IPS-NIHi7 (cell line): ENCODE measurements at regions not wholly inside any gene's neighbourhood (a gene's known extent, or its start where the extent isn't known, plus 50 kb on each side); places are given as distances from the start of the nearest gene placed in this dataset.
"Not testable (repeated sequence)": the region's sequence is repeated elsewhere in the genome, so short reads cannot be mapped to it uniquely, and the experiment has no call there.

Experiments used
- DNase-seq: peaks from one replicate; pipeline ENCODE4 v3.0.0; 2012; ENCODE audit warnings: mixed read lengths; ENCODE audit errors: extremely low spot score

DNA sequence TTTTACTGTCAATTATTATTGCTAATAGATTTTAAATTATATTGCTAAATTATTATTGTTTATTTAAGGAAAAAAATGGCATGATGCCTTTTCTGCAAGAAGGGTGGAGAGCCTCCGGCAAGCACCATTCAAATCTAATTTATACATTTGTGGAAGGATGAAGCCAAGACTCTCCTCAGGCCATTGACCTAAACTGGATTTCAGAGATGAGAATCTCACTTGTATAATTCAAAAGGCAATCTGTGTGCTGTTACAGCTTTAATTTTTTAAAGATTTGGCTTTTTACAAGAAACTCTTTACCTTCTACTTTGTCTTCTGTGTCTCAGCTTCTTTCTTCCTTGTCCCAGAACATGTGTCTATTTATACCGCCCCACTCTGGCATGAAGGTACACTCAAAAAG, 722.5 kb downstream of the ETS1 start:
- no peak for DNase-seq

DNA sequence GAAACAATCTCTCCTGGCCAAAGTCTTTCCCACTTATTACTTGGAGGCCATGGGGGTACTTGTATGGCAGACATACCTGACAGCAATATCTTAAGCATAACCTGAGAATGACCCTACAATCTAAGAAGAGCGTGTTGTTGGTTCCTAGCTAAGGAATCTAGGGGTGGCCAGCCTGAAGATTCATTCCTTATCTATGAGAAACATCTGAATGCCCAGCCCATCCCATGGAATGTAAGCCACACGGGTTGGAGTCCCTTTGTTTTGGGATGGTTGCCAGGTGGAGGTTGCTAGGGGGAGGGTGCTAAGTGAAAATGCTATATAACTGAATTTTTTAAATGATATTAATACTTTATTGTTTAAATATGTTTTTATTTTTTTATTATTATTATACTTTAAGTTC, 725.0 kb downstream of the ETS1 start:
- no peak for DNase-seq

DNA sequence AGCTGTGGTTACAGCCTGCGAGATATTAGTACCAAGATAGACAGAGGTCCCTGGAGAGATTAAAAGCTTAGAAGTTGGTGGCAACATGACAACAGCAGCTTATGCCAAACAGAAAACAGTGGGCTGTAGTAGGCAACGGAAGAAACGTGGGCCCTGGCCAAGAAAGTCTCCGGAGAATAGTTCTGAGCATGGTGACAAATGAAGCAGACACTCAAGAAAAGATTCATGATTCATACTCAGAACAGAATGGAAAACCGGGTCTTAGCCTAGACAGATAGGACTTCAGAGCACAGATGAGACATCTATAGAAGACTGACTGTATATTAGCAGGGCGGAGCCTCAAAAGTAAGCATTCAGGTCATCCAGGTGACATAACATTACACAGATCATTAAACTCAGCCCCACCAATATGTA, 727.4 kb downstream of the ETS1 start:
- no peak for DNase-seq

DNA sequence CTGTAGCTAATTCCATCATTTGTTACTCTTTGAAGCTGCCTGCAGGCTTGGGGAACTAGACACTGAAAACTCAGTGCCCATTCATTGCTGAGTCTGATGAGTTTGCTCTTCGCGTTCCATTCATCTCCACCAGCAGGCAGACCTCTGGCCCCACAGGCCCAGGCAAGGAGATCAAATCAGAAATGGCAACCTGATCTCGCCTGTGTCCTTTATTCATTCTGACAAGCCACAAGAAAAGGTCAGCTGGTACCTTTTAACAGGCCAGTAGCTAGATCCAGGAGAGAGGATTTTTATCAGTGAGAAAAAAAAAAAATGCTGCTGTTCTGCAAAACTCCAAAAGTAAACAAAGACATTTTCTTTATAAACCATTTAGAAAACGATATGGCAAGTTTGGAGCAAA, 742.5 kb downstream of the ETS1 start:
- DNase-seq = no peak

DNA sequence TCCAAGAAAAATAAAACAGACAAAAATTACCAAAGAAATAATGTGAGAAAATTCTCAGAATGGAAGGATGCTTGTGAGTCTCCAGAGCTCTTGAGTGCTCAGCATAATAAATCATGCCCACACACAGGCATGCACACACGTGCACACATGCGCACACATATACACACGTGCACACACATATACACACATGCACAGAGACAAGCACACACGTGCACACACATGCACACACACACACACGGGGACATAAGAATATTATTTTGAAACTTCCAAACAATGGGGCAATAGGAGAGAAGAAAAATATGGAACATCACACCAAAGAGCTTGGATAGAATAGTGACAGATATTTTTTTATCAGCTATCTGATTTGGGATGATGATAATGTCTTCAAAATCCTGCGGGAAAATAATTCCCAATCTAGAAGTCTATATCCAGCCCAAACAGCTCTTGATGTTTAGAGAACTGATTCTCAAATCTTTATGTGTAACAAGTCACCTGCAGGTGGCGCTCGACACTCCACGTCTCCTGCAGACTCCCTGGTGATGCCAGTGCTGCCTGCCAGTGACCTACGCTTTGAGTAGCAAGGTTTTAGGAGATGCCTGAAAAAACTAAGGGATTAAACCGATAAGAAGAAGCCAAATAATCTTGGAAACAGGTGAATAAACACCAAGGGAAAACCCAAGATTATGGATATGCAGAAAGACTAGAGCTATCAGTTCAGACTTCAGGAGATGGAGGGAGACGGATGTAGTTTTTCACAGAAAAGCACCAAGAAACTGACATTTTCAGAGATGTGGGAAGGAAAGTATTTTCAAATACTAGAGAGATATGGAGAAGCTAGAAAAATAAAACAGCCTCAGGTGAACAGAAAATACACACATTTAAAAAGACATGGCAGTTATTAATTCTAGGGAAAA, 743.6 kb downstream of the ETS1 start:
- peak; percentile 78 for DNase-seq

DNA sequence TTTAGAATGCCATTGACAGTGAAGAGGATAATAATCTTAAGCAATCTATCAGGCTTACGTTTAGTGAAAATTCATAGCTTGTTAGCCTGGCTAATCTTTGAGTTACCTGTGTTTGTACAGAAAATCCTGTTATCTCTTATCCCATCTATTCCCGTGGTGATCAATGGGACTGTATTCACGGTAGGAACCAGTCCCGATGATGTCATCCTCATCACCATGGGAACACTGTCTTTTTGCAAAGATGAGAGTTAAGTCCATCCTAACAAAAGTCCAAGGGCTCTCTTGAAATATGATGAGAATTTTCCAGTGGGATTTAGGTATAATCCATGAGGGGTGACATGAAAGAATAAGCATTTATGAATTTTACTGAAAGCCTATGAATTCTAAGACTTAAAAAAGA, 762.2 kb downstream of the ETS1 start:
- DNase-seq = no peak

DNA sequence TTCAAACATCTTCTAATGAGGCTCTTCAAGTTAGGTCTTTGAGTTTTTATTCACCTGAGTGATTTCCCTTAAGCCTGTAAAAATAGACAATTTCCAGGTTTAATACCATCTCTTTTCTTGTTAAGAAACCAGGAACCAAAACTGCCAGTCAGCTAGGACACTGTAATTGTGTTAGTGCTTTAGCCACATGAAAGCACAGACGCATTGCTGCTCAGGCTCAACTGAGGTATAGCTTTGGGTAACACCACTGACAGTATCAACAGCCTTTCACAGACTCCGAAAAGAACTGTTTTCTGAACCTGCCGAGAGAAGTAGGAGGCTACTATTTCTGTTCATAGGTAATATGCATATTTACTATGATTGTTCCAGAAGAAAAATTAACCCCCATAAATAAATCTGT, 768.7 kb downstream of the ETS1 start:
- DNase-seq = no peak

DNA sequence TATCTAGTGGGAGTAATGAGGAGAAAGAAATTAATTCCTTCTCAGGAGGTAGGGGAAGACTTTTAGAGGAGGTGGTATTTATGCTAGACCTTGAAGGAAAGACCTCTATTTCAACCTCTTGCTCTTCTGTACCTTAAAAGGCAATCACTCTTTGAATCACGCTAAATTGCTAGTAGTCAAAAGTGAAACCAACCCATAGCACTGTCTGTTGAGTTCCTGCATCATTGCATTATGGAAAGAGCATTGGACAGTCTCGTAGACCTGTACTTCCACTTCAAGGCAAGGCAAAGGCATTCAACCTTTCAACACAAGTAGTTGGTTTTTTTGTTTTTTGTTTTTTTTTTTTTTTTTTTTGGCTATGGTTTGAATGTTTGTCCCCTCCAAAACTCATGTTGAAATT, 770.4 kb downstream of the ETS1 start:
- no peak for DNase-seq

DNA sequence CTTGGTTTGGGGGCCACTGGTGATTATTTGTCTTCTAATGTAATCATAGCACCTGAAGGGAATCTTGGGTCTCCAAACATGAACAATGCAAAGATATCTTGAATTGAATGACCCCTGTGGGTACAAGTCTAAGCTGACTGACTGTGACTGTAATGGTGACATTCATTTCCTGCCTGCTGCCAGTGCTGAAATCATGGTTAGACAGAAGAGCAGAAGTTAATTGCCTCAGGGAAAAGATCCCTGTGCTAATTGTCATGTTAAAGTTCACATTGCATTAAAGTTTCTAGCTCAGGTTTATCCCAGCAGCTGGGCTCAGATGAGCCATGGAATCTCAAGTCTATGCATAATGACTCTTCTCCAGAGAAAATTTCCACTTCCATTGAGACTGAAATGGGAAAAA, 772.0 kb downstream of the ETS1 start:
- DNase-seq = no peak

DNA sequence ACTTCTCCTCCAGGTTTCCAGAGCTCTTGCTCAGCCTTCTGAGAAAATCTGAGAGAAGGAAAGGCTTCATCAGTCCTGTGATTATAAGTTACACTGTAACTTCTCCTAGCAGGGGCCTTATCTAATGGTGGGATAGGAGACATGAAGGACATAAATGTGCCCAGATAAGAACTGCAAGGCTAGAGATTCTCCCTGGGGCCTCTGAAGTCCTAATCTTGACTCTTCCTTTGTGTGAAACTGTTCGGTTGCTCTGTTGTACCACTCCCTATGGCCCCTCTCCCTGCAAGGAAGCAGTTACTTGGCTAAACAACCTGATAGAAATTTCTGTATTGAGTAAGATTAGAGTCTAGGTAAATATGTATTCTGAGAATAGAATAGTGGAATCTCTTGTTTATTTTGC, 780.9 kb downstream of the ETS1 start:
- no peak for DNase-seq

DNA sequence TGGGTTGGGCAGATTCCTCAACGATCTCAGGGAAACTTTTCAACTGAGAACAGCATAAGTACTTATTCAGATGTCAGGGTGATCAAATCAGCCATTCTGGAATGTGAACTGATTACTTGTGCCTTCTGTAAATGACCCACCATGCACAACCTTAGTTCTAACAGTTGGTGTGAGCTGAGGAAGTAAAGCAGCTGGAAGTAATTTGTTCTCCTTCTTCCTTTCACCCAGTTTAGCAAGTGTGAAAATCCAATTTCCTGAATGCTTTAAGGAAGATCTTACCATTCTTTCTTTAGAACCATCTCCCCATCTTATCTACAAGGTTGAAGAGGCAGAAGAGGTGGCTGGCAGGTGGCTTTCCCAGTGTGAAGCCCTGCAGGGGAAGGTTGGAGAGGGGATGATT, 781.6 kb downstream of the ETS1 start:
- no peak for DNase-seq

DNA sequence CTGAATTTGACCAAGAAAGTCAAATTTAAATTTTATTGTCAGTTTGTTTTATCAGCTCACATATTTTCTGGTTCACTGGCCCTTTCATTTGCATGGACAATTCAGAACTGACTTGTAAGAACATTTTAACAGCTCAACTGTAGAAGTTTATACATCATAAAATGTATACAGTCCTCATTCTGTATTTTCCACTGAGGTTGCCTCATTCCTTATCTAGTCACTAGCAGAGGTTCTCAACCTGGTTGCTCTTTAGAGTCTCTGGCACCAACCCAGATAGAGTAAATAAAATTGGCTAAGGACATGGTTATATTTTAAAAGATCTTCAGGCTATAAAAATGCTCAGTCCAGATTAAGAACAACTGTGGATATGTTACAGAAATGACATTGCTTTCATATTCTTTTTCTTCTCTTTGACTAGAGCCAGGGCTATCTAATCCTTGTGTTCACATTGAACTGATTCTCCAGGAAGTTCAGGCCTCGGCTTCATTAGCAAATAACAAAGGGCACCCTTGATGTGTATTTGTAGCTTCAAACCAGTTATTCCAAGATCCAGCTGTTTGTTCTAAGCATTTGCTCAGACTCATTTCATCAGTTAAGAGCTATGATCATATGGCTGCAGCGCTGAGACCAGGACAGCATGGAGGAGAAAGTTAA, 782.5 kb downstream of the ETS1 start:
- DNase-seq = no peak

DNA sequence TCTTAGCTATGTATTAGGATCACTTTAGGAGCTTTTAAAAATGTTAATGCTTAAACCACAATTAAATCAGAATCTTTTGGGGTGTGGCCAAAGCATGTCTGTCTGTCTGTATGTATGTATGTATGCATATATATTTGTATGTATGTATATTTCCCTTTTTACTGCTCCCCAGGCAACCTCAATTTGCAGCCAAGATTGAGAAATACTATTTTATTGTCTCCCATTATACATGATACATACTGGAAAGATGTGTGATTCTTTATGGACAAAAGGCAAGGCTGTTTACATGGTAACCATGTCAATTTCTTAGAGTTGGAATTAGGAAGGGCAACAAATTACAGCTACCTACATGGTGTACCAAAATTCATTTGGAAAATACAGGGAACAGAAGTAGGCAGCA, 783.6 kb downstream of the ETS1 start:
- DNase-seq = no peak

DNA sequence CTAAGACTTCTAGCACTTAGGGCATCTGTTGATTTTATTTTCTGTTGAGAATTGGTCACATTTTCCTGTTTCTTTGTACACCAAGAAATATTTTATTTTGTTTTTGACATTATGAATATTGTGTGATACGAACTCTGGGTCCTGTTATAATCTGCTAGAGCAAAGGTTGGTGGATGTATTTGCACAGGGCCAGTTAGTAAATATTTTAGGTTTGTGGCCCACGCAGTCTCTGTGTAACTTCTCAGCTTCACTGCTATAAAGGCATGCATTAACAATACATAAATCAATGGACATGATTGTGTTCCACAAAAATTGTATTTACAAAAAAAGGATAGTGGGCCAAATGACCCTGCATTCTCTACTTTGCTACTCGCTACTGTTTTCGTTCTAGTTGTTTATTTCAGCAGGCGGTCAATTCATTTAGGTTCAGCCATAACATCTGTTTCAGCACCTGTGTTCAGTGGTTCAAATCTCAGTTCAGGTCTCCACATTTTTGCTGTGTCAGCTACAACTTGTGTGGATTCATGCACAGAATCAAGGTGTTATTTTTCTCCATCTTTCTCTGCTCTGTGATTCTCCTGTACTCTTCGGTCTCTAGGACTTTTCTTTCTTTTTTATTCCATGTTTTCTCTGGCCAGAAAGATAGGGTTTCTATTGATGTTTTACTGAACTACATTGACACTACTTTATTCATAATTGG, 786.2 kb downstream of the ETS1 start:
- no peak for DNase-seq

DNA sequence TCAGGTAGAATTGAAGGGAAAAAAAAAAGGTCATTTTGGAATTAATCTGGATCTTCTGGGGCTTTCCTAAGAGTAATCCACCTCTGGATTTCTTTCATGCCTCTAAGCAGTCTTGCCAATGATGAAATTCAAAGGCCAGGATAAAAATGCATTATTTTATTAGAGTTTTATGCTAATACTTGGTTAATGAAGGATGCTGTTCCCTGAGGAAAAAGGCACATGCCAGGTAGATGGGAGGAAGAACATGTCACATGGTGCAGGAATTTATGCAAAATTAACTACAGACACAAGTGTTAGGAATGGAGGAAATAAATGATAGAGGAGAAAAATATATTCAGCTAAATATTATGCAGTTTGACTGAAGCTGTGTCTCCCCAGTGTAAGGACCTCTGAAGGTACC, 792.0 kb downstream of the ETS1 start:
- no peak for DNase-seq

DNA sequence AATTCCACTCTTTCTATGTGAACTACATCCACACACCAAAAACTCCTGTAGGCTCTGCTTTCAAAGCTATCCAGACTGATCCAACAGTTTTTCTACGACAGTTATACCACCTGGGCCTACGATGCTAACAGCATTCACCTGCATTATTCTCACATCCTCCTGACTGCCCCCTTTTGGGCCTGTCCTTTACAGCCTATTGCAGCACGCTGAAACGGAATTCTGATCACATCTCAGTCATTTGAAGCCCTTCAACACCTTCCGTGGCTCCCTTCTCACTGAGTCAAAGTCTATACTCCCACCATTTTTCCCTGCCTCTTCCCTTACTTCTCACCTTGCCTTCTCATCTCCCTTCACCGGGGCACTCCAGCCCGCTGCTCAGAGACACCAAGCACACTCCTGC, 791.3 kb upstream of the KIRREL3 start:
- DNase-seq = no peak

DNA sequence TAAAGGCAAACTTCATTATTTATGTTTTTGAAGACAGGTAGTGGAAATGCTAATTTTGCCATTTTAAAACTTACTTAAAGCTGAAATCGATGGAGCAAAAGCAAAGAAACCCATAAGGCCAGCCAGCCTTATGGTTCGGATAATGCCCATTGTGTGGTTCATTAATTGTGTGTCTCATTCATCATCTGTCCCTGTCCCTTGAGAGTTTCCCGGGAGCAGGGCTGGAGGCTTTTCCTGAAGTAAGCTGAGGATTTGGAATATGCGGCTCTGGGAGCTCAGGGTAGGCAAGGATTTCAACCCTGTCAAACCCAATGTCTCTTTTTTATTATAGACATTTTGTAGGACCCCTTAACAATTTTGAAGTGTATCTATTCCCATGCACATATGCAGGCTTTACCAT, 790.0 kb upstream of the KIRREL3 start:
- no peak for DNase-seq

DNA sequence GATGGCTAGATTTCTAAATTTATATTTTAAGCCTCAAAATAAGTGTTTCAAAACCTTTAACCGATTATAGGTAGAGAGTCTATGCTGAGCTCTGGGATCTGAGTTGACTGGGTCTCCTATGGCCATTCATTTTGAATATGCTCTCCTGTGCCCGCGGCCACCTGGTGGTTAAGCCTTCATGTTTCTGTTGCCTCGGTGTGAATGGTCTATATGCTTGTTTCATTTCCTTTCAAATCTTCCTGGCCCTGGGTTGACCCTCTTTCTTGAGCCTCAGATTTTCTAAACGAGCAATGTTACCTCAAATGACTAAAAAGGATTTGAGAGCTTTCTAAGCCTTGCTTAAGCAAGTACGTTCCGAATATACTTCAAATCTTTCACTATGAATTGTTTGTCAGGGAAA, 789.4 kb upstream of the KIRREL3 start:
- DNase-seq = peak; percentile 49

DNA sequence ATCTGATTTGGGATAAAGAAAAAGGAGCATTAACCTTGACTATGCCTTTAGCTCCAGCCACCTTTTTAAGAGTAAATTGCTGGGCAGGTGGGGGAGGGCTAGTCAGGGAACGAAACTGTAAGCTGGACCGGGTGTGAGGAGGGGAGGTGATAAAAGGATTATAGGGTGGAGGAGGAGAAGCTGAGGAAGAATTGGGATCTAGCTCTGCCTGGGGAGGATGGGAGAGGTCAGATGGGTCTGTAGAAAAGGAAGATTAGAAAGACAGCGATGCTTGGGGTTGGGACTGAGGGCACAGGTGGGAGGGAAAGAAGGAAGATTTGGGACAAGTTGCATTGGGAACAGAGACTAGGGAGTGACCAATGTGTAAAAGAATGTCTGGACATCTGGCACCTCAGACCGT, 772.4 kb upstream of the KIRREL3 start:
- not testable (repeated sequence) for DNase-seq

DNA sequence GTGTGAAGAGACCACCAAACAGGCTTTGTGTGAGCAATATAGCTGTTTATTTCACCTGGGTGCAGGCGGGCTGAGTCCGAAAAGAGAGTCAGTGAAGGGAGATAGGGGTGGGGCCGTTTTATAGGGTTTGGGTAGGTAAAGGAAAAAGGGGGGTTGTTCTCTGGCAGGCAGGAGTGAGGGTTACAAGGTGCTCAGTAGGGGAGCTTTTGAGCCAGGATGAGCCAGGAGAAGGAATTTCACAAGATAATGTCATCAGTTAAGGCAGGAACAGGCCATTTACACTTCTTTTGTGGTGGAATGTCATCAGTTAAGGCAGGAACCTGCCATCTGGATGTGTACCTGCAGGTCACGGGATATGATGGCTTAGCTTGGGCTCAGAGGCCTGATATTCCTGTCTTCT, 768.4 kb upstream of the KIRREL3 start:
- not testable (repeated sequence) for DNase-seq

DNA sequence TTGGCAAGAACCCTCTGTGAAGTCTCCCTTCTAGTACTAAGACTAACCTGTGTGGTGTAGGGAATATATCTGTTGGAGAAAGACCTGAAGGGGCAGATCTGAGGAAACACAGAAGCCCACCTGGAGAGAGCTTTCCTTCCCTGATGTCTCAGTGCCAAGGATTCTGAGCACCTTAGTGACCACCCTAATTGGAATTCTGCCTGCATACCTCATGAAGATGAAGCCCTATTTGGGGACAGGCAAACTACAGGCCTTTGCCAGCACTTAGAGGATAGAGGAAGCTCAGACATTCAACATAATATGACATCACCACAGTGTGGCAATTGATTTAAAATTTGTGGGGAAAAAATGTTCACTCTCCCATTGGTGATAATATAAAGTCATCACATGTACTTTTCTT, 766.2 kb upstream of the KIRREL3 start:
- DNase-seq = no peak

DNA sequence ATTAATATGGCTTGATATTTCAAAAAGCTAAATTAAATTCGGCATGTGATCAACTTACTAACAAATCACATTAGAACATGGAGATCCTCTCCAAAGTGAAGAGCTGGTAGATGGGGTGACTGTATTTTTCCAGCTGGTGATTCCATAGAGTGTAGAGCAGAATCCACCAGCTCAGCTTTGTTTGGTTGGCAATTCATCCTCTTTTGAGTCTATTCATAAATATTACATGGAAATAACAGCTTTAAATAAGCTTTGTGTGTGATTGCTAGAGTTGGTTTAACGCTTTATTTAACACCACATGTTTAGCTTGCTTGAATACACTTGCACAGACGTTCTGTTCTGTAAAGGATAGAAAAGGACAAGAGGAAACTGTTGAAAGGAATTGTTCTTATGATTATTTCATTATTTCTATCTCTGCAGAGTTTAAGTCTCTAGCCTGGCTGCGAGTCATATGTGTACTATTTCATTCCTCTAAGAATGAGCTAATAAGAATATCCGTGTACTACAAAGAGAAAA, 738.3 kb upstream of the KIRREL3 start:
- DNase-seq = no peak

DNA sequence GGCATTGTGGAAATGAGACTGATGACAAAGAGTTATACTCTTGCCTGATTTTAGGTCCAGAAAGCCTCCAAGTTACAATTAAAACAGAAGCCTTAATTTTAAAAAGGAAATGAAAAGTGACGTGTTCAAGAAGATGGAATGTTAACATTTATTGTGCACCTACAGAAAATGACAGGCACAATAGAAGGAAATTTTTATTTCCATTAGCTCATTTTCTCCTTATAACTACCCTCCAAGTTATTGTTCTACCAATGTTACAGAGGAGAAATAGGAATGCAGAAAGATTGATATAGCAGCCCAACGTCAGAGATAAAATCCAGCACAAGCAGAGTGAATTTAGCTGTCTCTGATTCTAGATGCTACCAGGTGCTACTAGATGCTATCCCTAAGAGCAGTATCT, 736.9 kb upstream of the KIRREL3 start:
- no peak for DNase-seq
